Tibial artery (tissue), 4 donors: ENCODE measurements at regions not wholly inside any gene's neighbourhood (a gene's known extent, or its start where the extent isn't known, plus 50 kb on each side); places are given as distances from the start of the nearest gene placed in this dataset.

Experiments used
- DNase-seq, 2 donors: peaks; one replicate each; pipeline ENCODE4 v3.0.0-alpha.2; 2019
- H3K27ac ChIP-seq, 2 donors: fragments of 200-600 bp; sonication (generic) in 1 of 2; 1 replicate in 1 of 2; 2 replicates in 1 of 2; pipeline ENCODE4 v1.5.1; 2018 to 2019; ENCODE audit warnings: mild to moderate bottlenecking in 1 of 2
- H3K27me3 ChIP-seq, 2 donors: fragments of 200-600 bp; sonication (generic) in 1 of 2; one replicate each; pipeline versions ENCODE4 v1.5.1 to v1.6.0; 2016 to 2019
- H3K36me3 ChIP-seq, 3 donors: fragments of 200-600 bp; sonication (generic) in 2 of 3; one replicate each; pipeline ENCODE4 v1.5.1; 2016 to 2019; ENCODE audit warnings: mild to moderate bottlenecking in 2 of 3
- H3K4me1 ChIP-seq, 4 donors: fragments of 200-600 bp; sonication (generic) in 2 of 4; 1 replicate in 3 of 4; 2 replicates in 1 of 4; pipeline ENCODE4 v1.5.1; 2016 to 2019
- H3K4me3 ChIP-seq, 2 donors: fragments of 200-600 bp; sonication (generic) in 1 of 2; 1 replicate in 1 of 2; 2 replicates in 1 of 2; pipeline ENCODE4 v1.5.1; 2018 to 2019; ENCODE audit warnings: mild to moderate bottlenecking in 2 of 2
- H3K9me3 ChIP-seq, 3 donors: fragments of 200-600 bp; sonication (generic) in 1 of 3; one replicate each; pipeline ENCODE4 v1.5.1; 2016 to 2019
- intact Hi-C: fragments of 100-400 bp; cut with DNase I; formaldehyde crosslinking; loops from one replicate; pipeline ENCODE4 v1.15.0; 2023; ENCODE audit warnings: low total_unique reads
- TF ChIP-seq, protein P1 (sequence below), 2 experiments: fragments of 200-600 bp in 1 of 2; fragments of 450-650 bp in 1 of 2; IDR thresholded peaks; one replicate each; pipeline ENCODE4 v1.5.1; 2017 to 2019; ENCODE audit warnings: antibody characterized with exemption in 2 of 2, mild to moderate bottlenecking in 1 of 2, moderate library complexity in 1 of 2

DNA sequence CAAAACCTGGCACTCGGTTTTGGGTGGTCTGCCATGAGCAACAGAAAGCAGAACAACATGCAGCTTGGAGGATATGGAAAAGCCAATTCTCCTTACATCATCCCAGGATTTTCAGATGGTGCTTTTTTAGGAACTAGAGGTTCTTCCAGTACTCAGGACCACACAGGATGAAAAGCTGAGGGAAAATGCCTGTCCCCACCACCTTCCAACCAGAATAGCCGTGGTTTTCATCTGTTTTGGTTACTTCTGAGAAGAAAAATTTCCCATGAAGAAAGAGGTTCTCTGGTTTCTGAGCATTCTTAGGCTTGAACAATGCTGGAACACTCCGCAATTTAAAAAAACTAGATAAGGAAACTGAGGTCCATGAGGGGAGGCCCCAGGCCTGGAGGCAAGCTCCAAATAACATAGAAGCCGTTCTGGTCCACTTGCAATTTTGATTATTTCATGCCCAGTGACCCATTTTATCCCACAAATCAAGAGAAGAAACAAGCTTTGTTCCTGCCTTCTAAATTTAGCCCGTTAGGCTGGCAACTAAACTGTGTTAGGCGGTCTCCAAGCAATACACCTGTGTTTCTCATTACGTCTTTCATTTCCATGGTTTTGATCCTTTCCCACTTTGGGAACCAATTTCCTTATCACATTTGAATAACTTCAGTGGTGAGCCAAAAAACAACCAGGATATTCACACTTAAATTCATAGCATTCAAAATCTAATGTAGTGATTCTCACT is 79.2 kb upstream of the SPIN1 start:
- H3K36me3 ChIP-seq = no peaks in the 10 kb centered on the region
- no peak overlapping the region for H3K4me3 ChIP-seq
- no peaks in the 10 kb centered on the region for H3K4me1 ChIP-seq
- H3K27me3 ChIP-seq = no peaks in the 10 kb centered on the region
- intact Hi-C loops = no loop called here
- TF ChIP-seq, protein P1, sequence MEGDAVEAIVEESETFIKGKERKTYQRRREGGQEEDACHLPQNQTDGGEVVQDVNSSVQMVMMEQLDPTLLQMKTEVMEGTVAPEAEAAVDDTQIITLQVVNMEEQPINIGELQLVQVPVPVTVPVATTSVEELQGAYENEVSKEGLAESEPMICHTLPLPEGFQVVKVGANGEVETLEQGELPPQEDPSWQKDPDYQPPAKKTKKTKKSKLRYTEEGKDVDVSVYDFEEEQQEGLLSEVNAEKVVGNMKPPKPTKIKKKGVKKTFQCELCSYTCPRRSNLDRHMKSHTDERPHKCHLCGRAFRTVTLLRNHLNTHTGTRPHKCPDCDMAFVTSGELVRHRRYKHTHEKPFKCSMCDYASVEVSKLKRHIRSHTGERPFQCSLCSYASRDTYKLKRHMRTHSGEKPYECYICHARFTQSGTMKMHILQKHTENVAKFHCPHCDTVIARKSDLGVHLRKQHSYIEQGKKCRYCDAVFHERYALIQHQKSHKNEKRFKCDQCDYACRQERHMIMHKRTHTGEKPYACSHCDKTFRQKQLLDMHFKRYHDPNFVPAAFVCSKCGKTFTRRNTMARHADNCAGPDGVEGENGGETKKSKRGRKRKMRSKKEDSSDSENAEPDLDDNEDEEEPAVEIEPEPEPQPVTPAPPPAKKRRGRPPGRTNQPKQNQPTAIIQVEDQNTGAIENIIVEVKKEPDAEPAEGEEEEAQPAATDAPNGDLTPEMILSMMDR (IDR thresholded peaks at IDR 0.05) = no peak
- DNase-seq = no peak
- H3K9me3 ChIP-seq = no peaks in the 10 kb centered on the region
- H3K27ac ChIP-seq = no peak overlapping the region

DNA sequence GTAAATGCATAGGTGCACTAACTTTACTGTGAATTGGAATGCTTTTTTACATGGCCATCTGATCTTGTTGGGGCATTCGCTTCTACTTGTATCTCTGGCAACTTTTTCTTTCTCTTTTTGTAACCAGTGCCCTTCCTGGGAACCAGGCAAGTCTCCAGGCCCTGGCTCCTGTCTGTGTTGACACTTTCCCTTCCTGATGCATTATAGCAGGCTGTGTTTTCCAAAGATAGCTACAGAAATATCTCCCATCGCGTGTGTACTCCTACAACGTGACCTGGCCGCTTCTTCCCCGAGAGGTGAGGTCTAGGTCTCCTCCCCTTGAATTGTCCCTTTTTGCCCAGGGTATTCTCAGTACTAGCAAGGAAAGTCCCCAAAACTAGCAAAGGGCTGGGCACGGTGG is 81.1 kb upstream of the SPIN1 start:
- intact Hi-C loops = no loop called here
- Histone ChIP-seq H3K27ac (no peak overlapping the region), H3K4me3 (no peak overlapping the region), H3K36me3 (no peaks in the 10 kb centered on the region), H3K9me3 (no peaks in the 10 kb centered on the region), H3K4me1 (no peaks in the 10 kb centered on the region), H3K27me3 (no peaks in the 10 kb centered on the region)
- TF ChIP-seq, protein P1 (IDR thresholded peaks at IDR 0.05) = no peak
- DNase-seq = no peak

DNA sequence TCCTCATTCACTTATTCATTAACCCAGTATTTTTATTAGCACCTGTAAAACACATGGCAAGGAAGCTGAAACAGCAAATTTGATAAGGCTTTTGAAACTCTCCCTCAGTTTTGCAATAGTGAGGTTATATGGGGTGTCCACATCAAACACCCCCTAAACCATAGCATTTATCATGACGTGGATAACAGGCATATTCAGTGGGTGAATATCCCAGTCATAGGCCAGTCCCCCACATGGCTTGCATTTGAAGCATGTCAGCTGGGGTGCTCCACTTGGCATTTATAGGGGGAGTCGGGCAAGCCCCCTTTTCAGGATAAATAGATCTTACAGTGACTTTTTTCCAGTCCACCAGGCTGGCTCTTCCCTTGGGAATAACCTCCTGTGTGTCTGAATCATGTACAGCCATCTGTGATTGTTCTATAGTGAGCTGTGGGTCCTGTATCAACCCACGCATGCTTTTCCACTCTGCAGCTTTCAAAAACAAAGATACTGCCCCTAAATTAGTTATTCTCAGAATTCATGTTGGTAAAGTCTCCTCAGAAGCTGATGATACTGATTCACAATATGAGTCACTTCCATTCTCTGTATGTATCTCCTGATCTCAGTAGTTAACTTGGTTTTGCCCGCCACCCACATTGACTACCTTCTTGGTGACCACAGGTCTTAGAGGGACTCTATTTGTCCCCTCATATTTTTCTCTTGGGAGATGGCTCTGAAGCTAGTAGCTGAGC is 84.4 kb upstream of the SPIN1 start:
- Histone ChIP-seq H3K27me3 (no peaks in the 10 kb centered on the region), H3K27ac (no peak overlapping the region), H3K4me3 (no peak overlapping the region), H3K9me3 (no peaks in the 10 kb centered on the region), H3K4me1 (no peaks in the 10 kb centered on the region), H3K36me3 (no peaks in the 10 kb centered on the region)
- TF ChIP-seq, protein P1 (IDR thresholded peaks at IDR 0.05) = no peak
- intact Hi-C loops = no loop called here
- DNase-seq = no peak

DNA sequence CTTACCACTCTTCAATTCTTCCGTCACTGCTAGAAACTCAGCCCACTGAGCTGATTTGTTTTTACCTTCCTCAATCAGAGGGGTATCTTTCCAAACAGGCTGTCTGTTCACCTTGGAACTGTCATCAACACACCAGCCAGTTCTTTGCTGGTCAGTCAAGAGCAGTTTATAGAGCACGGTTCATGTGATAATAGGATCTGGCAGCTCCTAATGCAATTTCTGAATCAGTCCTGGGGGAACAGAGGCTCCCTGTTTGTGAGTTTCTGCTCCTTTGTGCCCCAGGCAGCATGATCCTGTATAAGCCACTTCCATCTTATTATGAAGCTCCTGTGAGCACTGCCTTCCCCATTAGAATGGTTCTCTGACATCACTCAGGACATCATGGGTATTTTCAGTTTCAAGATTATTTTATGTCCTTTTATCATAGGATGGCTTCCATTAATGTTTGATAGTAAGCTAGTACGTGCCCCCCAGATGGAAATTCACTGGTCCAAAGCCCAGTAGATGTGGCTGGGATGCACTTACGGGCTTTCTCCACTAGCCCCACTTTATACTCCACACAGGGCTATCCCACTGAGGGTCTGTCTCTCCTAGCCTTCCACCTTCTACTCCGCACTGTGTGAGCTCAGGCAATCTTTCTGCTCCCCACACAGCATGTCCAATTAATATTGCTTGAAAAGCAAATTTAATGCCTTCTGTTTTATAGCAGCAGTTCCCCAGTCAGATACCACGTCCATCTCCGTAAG is 85.5 kb upstream of the SPIN1 start:
- intact Hi-C loops = no loop called here
- H3K9me3 ChIP-seq = no peaks in the 10 kb centered on the region
- no peaks in the 10 kb centered on the region for H3K4me1 ChIP-seq
- no peak for DNase-seq
- no peaks in the 10 kb centered on the region for H3K36me3 ChIP-seq
- no peak overlapping the region for H3K27ac ChIP-seq
- H3K27me3 ChIP-seq = no peaks in the 10 kb centered on the region
- no peak overlapping the region for H3K4me3 ChIP-seq
- TF ChIP-seq, protein P1 (IDR thresholded peaks at IDR 0.05) = no peak

DNA sequence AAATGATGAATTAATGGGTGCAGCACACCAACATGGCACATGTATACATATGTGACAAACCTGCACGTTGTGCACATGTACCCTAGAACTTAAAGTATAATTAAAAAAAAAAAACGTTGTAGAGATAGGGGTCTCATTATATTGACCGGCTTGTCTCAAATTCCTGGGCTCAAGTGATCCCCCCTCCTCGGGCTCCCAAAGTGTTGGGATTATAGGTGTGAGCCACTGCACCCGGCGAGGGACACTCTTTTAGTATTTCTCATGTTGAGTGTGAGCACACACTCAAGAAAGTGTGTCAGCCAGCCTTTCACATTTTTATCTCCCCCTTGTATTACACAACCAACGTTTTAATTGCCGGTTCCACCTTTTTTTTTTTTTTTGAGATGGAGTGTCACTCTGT is 87.7 kb upstream of the SPIN1 start:
- Histone ChIP-seq H3K36me3 (no peaks in the 10 kb centered on the region), H3K9me3 (no peaks in the 10 kb centered on the region), H3K4me3 (no peak overlapping the region), H3K4me1 (no peaks in the 10 kb centered on the region), H3K27ac (no peak overlapping the region), H3K27me3 (no peaks in the 10 kb centered on the region)
- DNase-seq = no peak
- intact Hi-C loops = no loop called here
- TF ChIP-seq, protein P1 (IDR thresholded peaks at IDR 0.05) = no peak
